GM21786 (cell line): ENCODE measurements at regions not wholly inside any gene's neighbourhood (a gene's known extent, or its start where the extent isn't known, plus 50 kb on each side); places are given as distances from the start of the nearest gene placed in this dataset.

Experiments
- ATAC-seq: cut with Tn5 transposase; IDR thresholded peaks from one replicate; pipeline ENCODE4 v1.9.1; 2021; ENCODE audit not compliant: unreplicated experiment

- no peak for ATAC-seq
These were observed 675.1 kb upstream of the ADGRL2 start for GRCh38 chr1:81125672-81126071.

GRCh38 chr1:81121306-81121705 is 679.4 kb upstream of the ADGRL2 start:
- no peak for ATAC-seq

GRCh38 chr1:81119319-81119718 is 681.4 kb upstream of the ADGRL2 start:
- no peak for ATAC-seq

- no peak for ATAC-seq
These were observed 682.2 kb upstream of the ADGRL2 start for GRCh38 chr1:81118550-81118949.

GRCh38 chr1:81115422-81115821 is 685.3 kb upstream of the ADGRL2 start:
- no peak for ATAC-seq

- ATAC-seq = no peak
These were observed 686.5 kb upstream of the ADGRL2 start for GRCh38 chr1:81114191-81114590.

GRCh38 chr1:81113688-81114087 is 687.0 kb upstream of the ADGRL2 start:
- ATAC-seq = no peak

- ATAC-seq = no peak
These were observed 688.9 kb upstream of the ADGRL2 start for GRCh38 chr1:81111818-81112217.

- no peak for ATAC-seq
These were observed 691.7 kb upstream of the ADGRL2 start for GRCh38 chr1:81109038-81109437.

- ATAC-seq = no peak
These were observed 702.9 kb upstream of the ADGRL2 start for GRCh38 chr1:81097860-81098259.

GRCh38 chr1:81073580-81073979 is 727.2 kb upstream of the ADGRL2 start:
- ATAC-seq = no peak

- no peak for ATAC-seq
These were observed 728.6 kb upstream of the ADGRL2 start for GRCh38 chr1:81071969-81072753.

GRCh38 chr1:81071072-81071858 is 729.5 kb upstream of the ADGRL2 start:
- ATAC-seq = no peak

GRCh38 chr1:81069856-81070255 is 730.9 kb upstream of the ADGRL2 start:
- ATAC-seq = no peak

- no peak for ATAC-seq
These were observed 732.0 kb upstream of the ADGRL2 start for GRCh38 chr1:81068726-81069125.

- no peak for ATAC-seq
These were observed 746.9 kb upstream of the ADGRL2 start for GRCh38 chr1:81053826-81054225.

- ATAC-seq = no peak
These were observed 748.6 kb upstream of the ADGRL2 start for GRCh38 chr1:81052162-81052561.

GRCh38 chr1:81050390-81050789 is 750.3 kb upstream of the ADGRL2 start:
- ATAC-seq = no peak

GRCh38 chr1:81044708-81045107 is 756.0 kb upstream of the ADGRL2 start:
- no peak for ATAC-seq

GRCh38 chr1:81042225-81042624 is 758.5 kb upstream of the ADGRL2 start:
- ATAC-seq = no peak

GRCh38 chr1:81034291-81034690 is 766.4 kb upstream of the ADGRL2 start:
- no peak for ATAC-seq

- ATAC-seq = no peak
These were observed 767.7 kb upstream of the ADGRL2 start for GRCh38 chr1:81032973-81033425.
